ENCODE measurements at regions not wholly inside any gene's neighbourhood (a gene's known extent, or its start where the extent isn't known, plus 50 kb on each side); places are given as distances from the start of the nearest gene placed in this dataset.
"Not testable (repeated sequence)": the region's sequence is repeated elsewhere in the genome, so short reads cannot be mapped to it uniquely, and the experiment has no call there.

DNA sequence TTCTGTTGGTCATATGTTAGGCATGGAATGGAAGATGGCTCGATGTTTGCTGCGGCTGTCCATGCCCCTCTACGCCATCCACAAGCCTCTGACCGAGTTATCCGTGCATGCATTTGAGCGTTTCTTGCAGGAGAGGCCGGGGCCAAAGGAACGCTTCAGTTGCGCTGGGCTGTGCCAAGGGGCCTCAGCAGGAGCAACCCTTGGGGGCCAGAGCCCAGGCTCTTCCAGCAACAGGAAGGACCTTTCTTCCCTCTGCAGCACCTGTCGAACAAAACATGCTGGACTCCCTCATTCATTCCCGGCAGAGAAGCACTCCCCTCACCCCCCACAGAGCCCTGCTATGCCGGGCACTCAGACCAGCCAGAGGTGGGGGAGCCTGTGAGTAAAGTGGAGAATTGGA lies 81.4 kb upstream of the CRYM start:
- H3K27ac ChIP-seq (ENCODE audit: low read length in 2 of 2): peak overlapping the region; percentile 94 to 97
- H3K4me3 ChIP-seq (ENCODE audit: control extremely low read depth in 1 of 5, extremely low read depth in 1 of 5, insufficient read depth in 1 of 5, low read depth in 2 of 5, low read length in 4 of 5); H3K36me3 ChIP-seq (replicated peaks in 1 of 2; ENCODE audit: control extremely low read depth in 1 of 2, control insufficient read depth in 1 of 2, extremely low read depth in 1 of 2, insufficient read depth in 2 of 2, low read length in 1 of 2); H4K20me1 ChIP-seq (ENCODE audit: control insufficient read depth, insufficient read depth, low read length, poor library complexity, severe bottlenecking); H3K9me3 ChIP-seq (ENCODE audit: control extremely low read depth in 1 of 3, control insufficient read depth in 2 of 3, insufficient read depth in 1 of 3, low read length in 2 of 3); H3K9me3 Mint-ChIP-seq (ENCODE audit: insufficient read depth); H3K27me3 ChIP-seq (replicated peaks in 1 of 4; ENCODE audit: control extremely low read depth in 1 of 4, control insufficient read depth in 3 of 4, insufficient read depth in 4 of 4, low read length in 3 of 4); H3K79me2 ChIP-seq (ENCODE audit: control insufficient read depth, insufficient read depth, low read length); H2AFZ ChIP-seq (ENCODE audit: insufficient read depth, low read depth, low read length, poor library complexity, severe bottlenecking); ATAC-seq (ENCODE audit: low read depth); POLR2A ChIA-PET; intact Hi-C loops (cut with micrococcal nuclease); H3K27me3 Mint-ChIP-seq: not testable (repeated sequence)
- Mint-ChIP-seq H3K27ac (peak overlapping the region; percentile 99), H3K4me1 (peaks cover 74% of the 10 kb centered on the region), H3K4me3 (peak overlapping the region; percentile 85)
- peaks cover 59 to 86% of the 10 kb centered on the region in 2 donors for H3K4me1 ChIP-seq (ENCODE audit: control insufficient read depth in 2 of 2, insufficient read depth in 2 of 2, low read length in 2 of 2)
- CTCF ChIA-PET: interaction anchor here (1.3 to 1.5 kb wide), 2 partner anchors 16 to 57 kb away, joined by 3 read pairs; no protein-coding TSS in a partner anchor
- H3K4me2 ChIP-seq (replicated peaks; ENCODE audit: low read depth, low read length, poor library complexity, severe bottlenecking): peak overlapping the region; percentile 41
- DNase-seq: peak; percentile 69
- H3K9ac ChIP-seq (ENCODE audit: low read length): peak overlapping the region; percentile 39
- 75% methylated on average over 9 of the region's 12 CpGs for WGBS (ENCODE audit: insufficient coverage)

DNA sequence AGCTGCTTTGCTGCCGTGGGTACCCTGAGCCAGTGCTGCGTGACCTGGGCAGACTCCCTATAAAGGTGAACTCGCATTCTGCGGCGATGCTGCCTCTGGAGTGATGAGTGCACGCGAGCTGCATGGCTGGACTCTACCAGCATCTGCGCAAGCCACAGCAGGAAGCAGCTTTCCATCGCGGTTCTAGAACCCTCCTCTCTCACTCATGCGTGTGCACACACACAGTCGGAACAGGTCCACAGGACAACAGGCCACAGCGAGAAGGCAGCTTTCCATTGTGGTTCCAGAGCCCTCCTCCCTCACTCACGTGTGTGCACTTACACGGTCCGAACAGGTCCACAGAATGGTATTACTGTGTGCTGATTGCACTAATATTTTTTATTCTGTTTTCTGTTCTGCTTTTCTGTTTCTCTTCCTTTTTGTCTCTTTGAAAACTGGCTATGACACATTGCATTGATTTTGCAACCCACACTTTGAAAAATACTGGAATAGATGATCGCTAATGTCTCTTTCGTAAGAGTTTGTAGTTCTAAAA lies 80.2 kb upstream of the CRYM start:
- POLR2A ChIA-PET: interaction anchor here (0.8 kb wide), 1 partner anchor 10 kb away, joined by 9 read pairs; no protein-coding TSS in a partner anchor
- H3K9me3 Mint-ChIP-seq (ENCODE audit: insufficient read depth): not testable (repeated sequence)

DNA sequence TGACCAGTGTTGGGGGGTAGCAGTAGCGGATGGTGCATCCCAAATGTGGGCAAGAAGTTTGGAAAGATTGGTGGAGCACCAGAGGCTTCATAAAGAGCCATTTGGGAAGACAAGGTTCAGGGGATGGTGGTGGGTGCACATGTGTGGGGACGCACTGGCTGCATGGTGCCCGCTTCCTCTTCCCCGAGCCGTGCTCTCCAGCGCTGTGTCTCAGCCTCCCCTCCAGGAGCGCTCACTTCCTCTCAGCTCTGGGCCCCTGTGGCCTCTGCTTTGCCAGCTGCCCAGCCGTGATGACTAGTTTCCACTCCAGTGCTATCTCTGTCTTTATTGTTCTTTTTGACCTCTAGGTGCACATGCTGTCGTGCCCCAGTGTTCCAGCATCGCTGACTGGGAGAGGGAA lies 78.2 kb upstream of the CRYM start:
- H3K9ac ChIP-seq (ENCODE audit: low read length); intact Hi-C loops (cut with micrococcal nuclease); H4K20me1 ChIP-seq (ENCODE audit: control insufficient read depth, insufficient read depth, low read length, poor library complexity, severe bottlenecking); H3K9me3 ChIP-seq (ENCODE audit: control extremely low read depth in 1 of 3, control insufficient read depth in 2 of 3, insufficient read depth in 1 of 3, low read length in 2 of 3); POLR2A ChIA-PET; H3K27me3 Mint-ChIP-seq; H2AFZ ChIP-seq (ENCODE audit: insufficient read depth, low read depth, low read length, poor library complexity, severe bottlenecking); H3K9me3 Mint-ChIP-seq (ENCODE audit: insufficient read depth); H3K4me3 ChIP-seq (ENCODE audit: control extremely low read depth in 1 of 5, extremely low read depth in 1 of 5, insufficient read depth in 1 of 5, low read depth in 2 of 5, low read length in 4 of 5); H3K27me3 ChIP-seq (replicated peaks in 1 of 4; ENCODE audit: control extremely low read depth in 1 of 4, control insufficient read depth in 3 of 4, insufficient read depth in 4 of 4, low read length in 3 of 4); H3K79me2 ChIP-seq (ENCODE audit: control insufficient read depth, insufficient read depth, low read length); CTCF ChIA-PET; H3K36me3 ChIP-seq (replicated peaks in 1 of 2; ENCODE audit: control extremely low read depth in 1 of 2, control insufficient read depth in 1 of 2, extremely low read depth in 1 of 2, insufficient read depth in 2 of 2, low read length in 1 of 2): not testable (repeated sequence)
- Mint-ChIP-seq H3K4me3 (peak overlapping the region; percentile 78), H3K27ac (peak overlapping the region; percentile 88), H3K4me1 (peaks cover 53% of the 10 kb centered on the region)
- H3K4me1 ChIP-seq (ENCODE audit: control insufficient read depth in 2 of 2, insufficient read depth in 2 of 2, low read length in 2 of 2): peaks cover 32 to 57% of the 10 kb centered on the region in 2 donors
- DNase-seq: peak; percentile 76
- peak; percentile 18 for ATAC-seq (ENCODE audit: low read depth)
- 38% methylated on average over 2 of the region's 10 CpGs for WGBS (ENCODE audit: insufficient coverage)
- H3K4me2 ChIP-seq (replicated peaks; ENCODE audit: low read depth, low read length, poor library complexity, severe bottlenecking): peak overlapping the region; percentile 30
- H3K27ac ChIP-seq (ENCODE audit: low read length in 2 of 2): peak overlapping the region in 1 of 2 donors; percentile 57

More for the DNA sequence above, 80.2 kb upstream of the CRYM start:
- H3K79me2 ChIP-seq (ENCODE audit: control insufficient read depth, insufficient read depth, low read length); H3K27me3 Mint-ChIP-seq; H3K9me3 ChIP-seq (ENCODE audit: control extremely low read depth in 1 of 3, control insufficient read depth in 2 of 3, insufficient read depth in 1 of 3, low read length in 2 of 3); H3K4me3 ChIP-seq (ENCODE audit: control extremely low read depth in 1 of 5, extremely low read depth in 1 of 5, insufficient read depth in 1 of 5, low read depth in 2 of 5, low read length in 4 of 5); H4K20me1 ChIP-seq (ENCODE audit: control insufficient read depth, insufficient read depth, low read length, poor library complexity, severe bottlenecking); H3K36me3 ChIP-seq (replicated peaks in 1 of 2; ENCODE audit: control extremely low read depth in 1 of 2, control insufficient read depth in 1 of 2, extremely low read depth in 1 of 2, insufficient read depth in 2 of 2, low read length in 1 of 2); H2AFZ ChIP-seq (ENCODE audit: insufficient read depth, low read depth, low read length, poor library complexity, severe bottlenecking); H3K9ac ChIP-seq (ENCODE audit: low read length); H3K27me3 ChIP-seq (replicated peaks in 1 of 4; ENCODE audit: control extremely low read depth in 1 of 4, control insufficient read depth in 3 of 4, insufficient read depth in 4 of 4, low read length in 3 of 4); intact Hi-C loops (cut with micrococcal nuclease); H3K4me2 ChIP-seq (replicated peaks; ENCODE audit: low read depth, low read length, poor library complexity, severe bottlenecking): not testable (repeated sequence)
- Mint-ChIP-seq H3K4me1 (peaks cover 67% of the 10 kb centered on the region), H3K4me3 (peak overlapping the region; percentile 72), H3K27ac (peak overlapping the region; percentile 89)
- DNase-seq: peak; percentile 91
- CTCF ChIA-PET: interaction anchor here (1.3 to 1.5 kb wide), 2 partner anchors 14 to 56 kb away, joined by 3 read pairs; no protein-coding TSS in a partner anchor
- WGBS (ENCODE audit: insufficient coverage): 3% methylated on average over 5 of the region's 18 CpGs
- H3K27ac ChIP-seq (ENCODE audit: low read length in 2 of 2): peak overlapping the region; percentile 59 to 82
- peak; percentile 55 for ATAC-seq (ENCODE audit: low read depth)
- H3K4me1 ChIP-seq (ENCODE audit: control insufficient read depth in 2 of 2, insufficient read depth in 2 of 2, low read length in 2 of 2): peaks cover 49 to 75% of the 10 kb centered on the region in 2 donors

DNA sequence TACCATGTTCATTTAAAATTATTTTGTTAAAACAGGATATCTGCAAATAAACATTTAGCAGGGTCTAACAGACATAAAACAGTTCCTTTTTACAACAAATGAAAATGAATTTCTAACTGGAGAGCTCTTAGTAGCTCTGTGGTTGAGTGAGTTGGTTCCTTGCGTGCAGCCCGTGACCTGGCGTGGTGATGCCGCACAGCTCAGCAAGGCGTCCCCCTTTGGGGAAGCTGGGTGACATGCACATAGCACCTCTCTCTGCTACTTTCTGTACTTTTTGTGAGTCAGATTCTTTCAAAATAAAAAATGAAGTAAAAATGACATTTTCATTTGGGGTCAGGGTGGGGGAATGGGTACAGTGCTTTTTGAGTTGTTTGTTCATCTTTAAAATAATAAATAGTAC lies 73.3 kb upstream of the CRYM start:
- H3K27me3 Mint-ChIP-seq; H3K27me3 ChIP-seq (replicated peaks in 1 of 4; ENCODE audit: control extremely low read depth in 1 of 4, control insufficient read depth in 3 of 4, insufficient read depth in 4 of 4, low read length in 3 of 4); H3K9ac ChIP-seq (ENCODE audit: low read length); H4K20me1 ChIP-seq (ENCODE audit: control insufficient read depth, insufficient read depth, low read length, poor library complexity, severe bottlenecking); H3K36me3 ChIP-seq (replicated peaks in 1 of 2; ENCODE audit: control extremely low read depth in 1 of 2, control insufficient read depth in 1 of 2, extremely low read depth in 1 of 2, insufficient read depth in 2 of 2, low read length in 1 of 2); intact Hi-C loops (cut with micrococcal nuclease); H3K27ac Mint-ChIP-seq; CTCF ChIA-PET; H3K4me3 ChIP-seq (ENCODE audit: control extremely low read depth in 1 of 5, extremely low read depth in 1 of 5, insufficient read depth in 1 of 5, low read depth in 2 of 5, low read length in 4 of 5); H3K4me2 ChIP-seq (replicated peaks; ENCODE audit: low read depth, low read length, poor library complexity, severe bottlenecking); H3K27ac ChIP-seq (ENCODE audit: low read length in 2 of 2); H3K4me3 Mint-ChIP-seq; H3K9me3 ChIP-seq (ENCODE audit: control extremely low read depth in 1 of 3, control insufficient read depth in 2 of 3, insufficient read depth in 1 of 3, low read length in 2 of 3); H3K9me3 Mint-ChIP-seq (ENCODE audit: insufficient read depth); H3K79me2 ChIP-seq (ENCODE audit: control insufficient read depth, insufficient read depth, low read length); POLR2A ChIA-PET; DNase-seq; H2AFZ ChIP-seq (ENCODE audit: insufficient read depth, low read depth, low read length, poor library complexity, severe bottlenecking): not testable (repeated sequence)
- WGBS (ENCODE audit: insufficient coverage): no CpG with 5 or more reads among the region's 5 CpGs
- ATAC-seq (ENCODE audit: low read depth): peak; percentile 51
- peaks cover 21% of the 10 kb centered on the region for H3K4me1 Mint-ChIP-seq
- peaks cover 9 to 15% of the 10 kb centered on the region in 2 donors for H3K4me1 ChIP-seq (ENCODE audit: control insufficient read depth in 2 of 2, insufficient read depth in 2 of 2, low read length in 2 of 2)
